ENCODE measurements at regions not wholly inside any gene's neighbourhood (a gene's known extent, or its start where the extent isn't known, plus 50 kb on each side); places are given as distances from the start of the nearest gene placed in this dataset.
"Not testable (repeated sequence)": the region's sequence is repeated elsewhere in the genome, so short reads cannot be mapped to it uniquely, and the experiment has no call there.

GRCh38 chr12:23277831-23278230 is 652.9 kb downstream of the ETNK1 start:
- H3K4me1 ChIP-seq (ENCODE audit: control insufficient read depth, insufficient read depth, low read length, poor library complexity, severe bottlenecking) = no peaks in the 10 kb centered on the region
- DNase-seq (no peak), ATAC-seq (ENCODE audit: low read depth in 2 of 2) (no peak)
- H3K9me3 ChIP-seq (ENCODE audit: control insufficient read depth in 2 of 2, low read length in 2 of 2) = no peaks in the 10 kb centered on the region
- no peak overlapping the region for H3K27ac ChIP-seq (ENCODE audit: insufficient read depth, low read length, poor library complexity, severe bottlenecking)
- no peak overlapping the region for H3K4me3 Mint-ChIP-seq
- H3K27ac Mint-ChIP-seq = no peak overlapping the region
- H3K4me3 ChIP-seq (ENCODE audit: low read depth, low read length) = no peak overlapping the region
- H3K27me3 ChIP-seq (ENCODE audit: control insufficient read depth, insufficient read depth, low read length) = no peaks in the 10 kb centered on the region
- no peaks in the 10 kb centered on the region for H3K27me3 Mint-ChIP-seq
- no peaks in the 10 kb centered on the region for H3K36me3 ChIP-seq (ENCODE audit: control insufficient read depth, insufficient read depth, low read length)
- H3K36me3 Mint-ChIP-seq = no peaks in the 10 kb centered on the region
- H3K4me1 Mint-ChIP-seq = no peaks in the 10 kb centered on the region
- peaks cover 0 to 5% (median 3%) of the 10 kb centered on the region in 7 donors for H3K9me3 Mint-ChIP-seq

DNA sequence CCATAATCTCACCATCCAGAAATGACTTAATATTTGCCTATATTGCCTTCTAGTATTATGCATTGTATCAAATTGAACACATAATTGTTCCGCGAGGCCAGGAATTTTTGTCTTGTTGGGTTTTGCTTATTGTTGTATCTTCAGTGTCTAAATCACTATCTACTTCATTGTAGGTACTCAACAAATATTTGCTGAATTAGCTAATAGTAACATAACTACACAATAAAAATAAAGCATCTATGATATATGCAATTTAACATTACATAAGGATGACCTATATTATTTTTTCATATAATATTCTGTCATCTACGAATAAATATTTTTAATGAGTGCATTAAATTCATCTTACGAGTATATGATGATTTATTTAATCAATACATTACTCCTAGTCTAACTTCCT is 656.3 kb downstream of the ETNK1 start:
- H3K9me3 ChIP-seq (ENCODE audit: control insufficient read depth in 2 of 2, low read length in 2 of 2) = no peaks in the 10 kb centered on the region
- no peaks in the 10 kb centered on the region for H3K4me1 Mint-ChIP-seq
- no peak overlapping the region for H3K27ac ChIP-seq (ENCODE audit: insufficient read depth, low read length, poor library complexity, severe bottlenecking)
- H3K4me3 Mint-ChIP-seq = no peak overlapping the region
- H3K9me3 Mint-ChIP-seq = peaks cover 0 to 12% (median 4%) of the 10 kb centered on the region in 7 donors
- H3K36me3 ChIP-seq (ENCODE audit: control insufficient read depth, insufficient read depth, low read length) = no peaks in the 10 kb centered on the region
- H3K4me1 ChIP-seq (ENCODE audit: control insufficient read depth, insufficient read depth, low read length, poor library complexity, severe bottlenecking) = no peaks in the 10 kb centered on the region
- H3K27me3 Mint-ChIP-seq = no peaks in the 10 kb centered on the region
- ATAC-seq (ENCODE audit: low read depth in 2 of 2) = no peak
- no peak for DNase-seq
- H3K4me3 ChIP-seq (ENCODE audit: low read depth, low read length) = no peak overlapping the region
- no peaks in the 10 kb centered on the region for H3K27me3 ChIP-seq (ENCODE audit: control insufficient read depth, insufficient read depth, low read length)
- no peaks in the 10 kb centered on the region for H3K36me3 Mint-ChIP-seq
- H3K27ac Mint-ChIP-seq = no peak overlapping the region

DNA sequence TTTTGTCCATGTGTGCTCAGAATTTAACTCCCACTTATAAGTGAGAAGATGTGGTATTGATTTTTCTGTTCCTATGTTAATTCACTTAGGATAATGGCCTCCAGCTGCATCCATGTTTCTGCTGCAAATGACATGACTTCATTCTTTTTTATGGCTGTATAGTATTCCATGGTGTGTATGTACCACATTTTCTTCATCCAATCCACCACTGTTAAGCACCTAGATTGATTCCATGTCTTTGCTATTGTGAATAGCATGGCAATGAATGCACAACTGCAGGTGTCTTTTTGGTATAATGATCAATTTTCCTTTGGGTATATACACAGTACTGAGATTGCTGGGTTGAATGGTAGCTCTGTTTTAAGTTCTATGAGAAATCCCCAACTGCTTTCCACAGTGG is 657.7 kb downstream of the ETNK1 start:
- Mint-ChIP-seq H3K27me3 (no peaks in the 10 kb centered on the region), H3K9me3 (peaks cover 0 to 14% (median 6%) of the 10 kb centered on the region in 7 donors), H3K27ac (no peak overlapping the region), H3K4me3 (no peak overlapping the region), H3K36me3 (no peaks in the 10 kb centered on the region), H3K4me1 (no peaks in the 10 kb centered on the region)
- DNase-seq (no peak), ATAC-seq (ENCODE audit: low read depth in 2 of 2) (no peak)
- no peak overlapping the region for H3K4me3 ChIP-seq (ENCODE audit: low read depth, low read length)
- no peaks in the 10 kb centered on the region for H3K4me1 ChIP-seq (ENCODE audit: control insufficient read depth, insufficient read depth, low read length, poor library complexity, severe bottlenecking)
- no peaks in the 10 kb centered on the region for H3K9me3 ChIP-seq (ENCODE audit: control insufficient read depth in 2 of 2, low read length in 2 of 2)
- H3K36me3 ChIP-seq (ENCODE audit: control insufficient read depth, insufficient read depth, low read length) = no peaks in the 10 kb centered on the region
- no peak overlapping the region for H3K27ac ChIP-seq (ENCODE audit: insufficient read depth, low read length, poor library complexity, severe bottlenecking)
- no peaks in the 10 kb centered on the region for H3K27me3 ChIP-seq (ENCODE audit: control insufficient read depth, insufficient read depth, low read length)

DNA sequence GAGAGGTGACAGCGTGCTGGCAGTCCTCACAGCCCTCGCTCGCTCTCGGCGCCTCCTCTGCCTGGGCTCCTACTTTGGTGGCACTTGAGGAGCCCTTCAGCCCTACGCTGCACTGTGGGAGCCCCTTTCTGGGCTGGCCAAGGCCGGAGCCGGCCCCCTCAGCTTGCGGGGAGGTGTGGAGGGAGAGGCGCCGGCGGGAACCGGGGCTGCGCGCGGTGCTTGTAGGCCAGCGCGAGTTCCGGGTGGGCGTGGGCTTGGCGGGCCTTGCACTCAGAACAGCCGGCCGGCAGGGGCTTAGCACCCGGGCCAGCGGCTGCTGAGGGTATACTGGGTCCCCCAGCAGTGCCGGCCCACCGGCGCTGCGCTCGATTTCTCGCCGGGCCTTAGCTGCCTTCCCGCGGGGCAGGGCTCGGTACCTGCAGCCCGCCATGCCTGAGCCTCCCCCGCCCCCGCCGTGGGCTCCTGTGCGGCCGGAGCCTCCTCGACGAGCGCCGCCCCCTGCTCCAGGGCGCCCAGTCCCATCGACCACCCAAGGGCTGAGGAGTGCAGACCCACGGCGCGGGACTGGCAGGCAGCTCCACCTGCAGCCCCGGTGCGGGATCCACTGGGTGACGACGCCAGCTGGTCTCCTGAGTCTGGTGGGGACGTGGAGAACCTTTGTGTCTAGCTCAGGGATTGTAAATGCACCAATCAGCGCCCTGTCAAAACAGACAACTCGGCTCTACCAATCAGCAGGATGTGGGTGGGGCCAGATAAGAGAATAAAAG is 661.0 kb downstream of the ETNK1 start:
- H3K27me3 Mint-ChIP-seq; H3K27me3 ChIP-seq (ENCODE audit: control insufficient read depth, insufficient read depth, low read length); H3K36me3 ChIP-seq (ENCODE audit: control insufficient read depth, insufficient read depth, low read length); ATAC-seq (ENCODE audit: low read depth in 2 of 2); H3K4me3 ChIP-seq (ENCODE audit: low read depth, low read length); H3K4me3 Mint-ChIP-seq; DNase-seq; H3K4me1 ChIP-seq (ENCODE audit: control insufficient read depth, insufficient read depth, low read length, poor library complexity, severe bottlenecking); H3K9me3 ChIP-seq (ENCODE audit: control insufficient read depth in 2 of 2, low read length in 2 of 2); H3K27ac Mint-ChIP-seq; H3K4me1 Mint-ChIP-seq; H3K36me3 Mint-ChIP-seq; H3K27ac ChIP-seq (ENCODE audit: insufficient read depth, low read length, poor library complexity, severe bottlenecking): not testable (repeated sequence)
- H3K9me3 Mint-ChIP-seq = peaks cover 0 to 19% (median 6%) of the 10 kb centered on the region in 7 donors

DNA sequence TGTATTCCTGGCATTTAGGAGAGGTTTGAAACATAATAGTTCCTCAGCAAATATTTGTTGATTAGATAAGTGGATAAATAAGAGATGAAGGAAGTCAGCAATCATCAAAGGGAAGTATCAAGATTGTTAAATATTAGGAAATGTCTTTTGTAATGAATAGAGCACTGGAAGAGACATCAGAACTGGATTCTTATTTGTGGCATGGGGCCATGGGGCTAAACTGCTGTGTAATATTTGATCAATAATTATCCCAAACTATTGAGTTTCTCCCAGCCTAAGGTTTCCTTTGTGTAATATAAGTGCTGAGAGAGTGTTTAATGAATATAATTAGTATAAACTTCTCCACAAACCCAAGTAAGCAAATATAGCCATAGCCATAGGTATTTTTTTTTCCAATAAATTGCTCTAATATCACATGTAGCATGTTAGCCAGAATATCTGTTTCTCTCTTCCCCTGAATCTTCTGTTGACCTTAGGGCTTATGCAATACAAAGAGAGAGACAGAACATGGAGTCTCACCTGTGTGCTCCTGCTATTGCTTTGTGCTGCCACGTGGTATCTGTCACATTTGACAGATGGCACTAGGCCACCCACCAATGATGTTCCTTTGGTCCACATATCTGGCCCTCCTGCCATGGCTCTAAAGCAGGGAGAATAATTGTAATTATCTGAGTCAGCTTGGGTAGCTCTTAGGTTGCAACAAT is 658.7 kb downstream of the SOX5 start:
- Histone ChIP-seq H3K36me3 (ENCODE audit: control insufficient read depth, insufficient read depth, low read length) (no peaks in the 10 kb centered on the region), H3K27ac (ENCODE audit: insufficient read depth, low read length, poor library complexity, severe bottlenecking) (no peak overlapping the region), H3K9me3 (ENCODE audit: control insufficient read depth in 2 of 2, low read length in 2 of 2) (no peaks in the 10 kb centered on the region), H3K4me1 (ENCODE audit: control insufficient read depth, insufficient read depth, low read length, poor library complexity, severe bottlenecking) (no peaks in the 10 kb centered on the region), H3K27me3 (ENCODE audit: control insufficient read depth, insufficient read depth, low read length) (no peaks in the 10 kb centered on the region), H3K4me3 (ENCODE audit: low read depth, low read length) (no peak overlapping the region)
- H3K9me3 Mint-ChIP-seq = peaks cover 0 to 16% (median 2%) of the 10 kb centered on the region in 7 donors
- H3K4me3 Mint-ChIP-seq = no peak overlapping the region
- no peak overlapping the region for H3K27ac Mint-ChIP-seq
- no peaks in the 10 kb centered on the region for H3K27me3 Mint-ChIP-seq
- DNase-seq (no peak), ATAC-seq (ENCODE audit: low read depth in 2 of 2) (no peak)
- no peaks in the 10 kb centered on the region for H3K4me1 Mint-ChIP-seq
- H3K36me3 Mint-ChIP-seq = no peaks in the 10 kb centered on the region

DNA sequence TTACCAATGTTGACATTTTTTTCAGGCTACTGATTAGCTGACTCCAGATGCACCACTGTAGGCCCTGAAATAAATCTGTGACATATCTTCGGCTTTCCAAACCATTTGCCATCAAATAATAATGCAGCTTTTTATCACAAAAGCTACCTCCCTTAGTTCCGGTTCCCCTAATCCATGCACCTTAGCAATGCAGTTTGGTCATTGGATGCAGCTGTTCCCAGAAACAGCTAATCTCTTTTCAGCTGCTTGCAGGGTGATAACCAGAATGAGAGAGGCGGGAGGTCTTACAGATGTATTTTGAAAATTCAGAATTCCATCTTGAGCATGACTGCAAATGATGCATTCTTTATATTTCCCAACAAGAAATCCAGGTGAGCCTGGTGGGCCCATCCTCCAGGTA is 646.2 kb downstream of the SOX5 start:
- no peak overlapping the region for H3K4me3 ChIP-seq (ENCODE audit: low read depth, low read length)
- H3K9me3 ChIP-seq (ENCODE audit: control insufficient read depth in 2 of 2, low read length in 2 of 2) = no peaks in the 10 kb centered on the region
- no peaks in the 10 kb centered on the region for H3K4me1 Mint-ChIP-seq
- ATAC-seq (ENCODE audit: low read depth in 2 of 2) (no peak), DNase-seq (no peak)
- no peaks in the 10 kb centered on the region for H3K36me3 ChIP-seq (ENCODE audit: control insufficient read depth, insufficient read depth, low read length)
- H3K27ac Mint-ChIP-seq = no peak overlapping the region
- H3K4me1 ChIP-seq (ENCODE audit: control insufficient read depth, insufficient read depth, low read length, poor library complexity, severe bottlenecking) = no peaks in the 10 kb centered on the region
- H3K27me3 Mint-ChIP-seq = no peaks in the 10 kb centered on the region
- no peak overlapping the region for H3K27ac ChIP-seq (ENCODE audit: insufficient read depth, low read length, poor library complexity, severe bottlenecking)
- H3K4me3 Mint-ChIP-seq = no peak overlapping the region
- no peaks in the 10 kb centered on the region for H3K36me3 Mint-ChIP-seq
- no peaks in the 10 kb centered on the region for H3K27me3 ChIP-seq (ENCODE audit: control insufficient read depth, insufficient read depth, low read length)
- H3K9me3 Mint-ChIP-seq = peaks cover 0 to 23% (median 7%) of the 10 kb centered on the region in 7 donors

DNA sequence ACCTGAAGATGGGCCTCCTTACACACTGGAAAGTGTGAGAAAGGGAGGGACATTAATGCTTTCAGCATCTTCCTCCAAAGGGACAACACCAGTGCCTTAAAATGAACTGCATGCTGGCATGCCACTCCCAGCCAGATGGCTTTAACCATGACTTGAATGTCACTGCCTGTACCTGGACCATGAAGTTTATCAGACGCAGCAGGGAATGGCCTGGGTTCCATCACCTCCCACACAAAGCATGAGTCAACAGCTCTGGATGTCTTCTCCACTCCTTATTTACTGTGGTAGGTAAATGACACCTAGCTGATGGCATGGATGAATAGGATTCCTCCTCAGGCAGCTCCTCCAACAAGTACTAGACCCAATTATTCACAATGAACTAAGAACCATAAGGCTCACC is 645.6 kb downstream of the SOX5 start:
- Mint-ChIP-seq H3K4me3 (no peak overlapping the region), H3K4me1 (no peaks in the 10 kb centered on the region), H3K27ac (no peak overlapping the region), H3K36me3 (no peaks in the 10 kb centered on the region), H3K9me3 (peaks cover 0 to 25% (median 7%) of the 10 kb centered on the region in 7 donors), H3K27me3 (no peaks in the 10 kb centered on the region)
- Histone ChIP-seq H3K9me3 (ENCODE audit: control insufficient read depth in 2 of 2, low read length in 2 of 2) (no peaks in the 10 kb centered on the region), H3K36me3 (ENCODE audit: control insufficient read depth, insufficient read depth, low read length) (no peaks in the 10 kb centered on the region), H3K27me3 (ENCODE audit: control insufficient read depth, insufficient read depth, low read length) (no peaks in the 10 kb centered on the region), H3K4me1 (ENCODE audit: control insufficient read depth, insufficient read depth, low read length, poor library complexity, severe bottlenecking) (no peaks in the 10 kb centered on the region), H3K4me3 (ENCODE audit: low read depth, low read length) (no peak overlapping the region), H3K27ac (ENCODE audit: insufficient read depth, low read length, poor library complexity, severe bottlenecking) (no peak overlapping the region)
- DNase-seq (no peak), ATAC-seq (ENCODE audit: low read depth in 2 of 2) (no peak)

DNA sequence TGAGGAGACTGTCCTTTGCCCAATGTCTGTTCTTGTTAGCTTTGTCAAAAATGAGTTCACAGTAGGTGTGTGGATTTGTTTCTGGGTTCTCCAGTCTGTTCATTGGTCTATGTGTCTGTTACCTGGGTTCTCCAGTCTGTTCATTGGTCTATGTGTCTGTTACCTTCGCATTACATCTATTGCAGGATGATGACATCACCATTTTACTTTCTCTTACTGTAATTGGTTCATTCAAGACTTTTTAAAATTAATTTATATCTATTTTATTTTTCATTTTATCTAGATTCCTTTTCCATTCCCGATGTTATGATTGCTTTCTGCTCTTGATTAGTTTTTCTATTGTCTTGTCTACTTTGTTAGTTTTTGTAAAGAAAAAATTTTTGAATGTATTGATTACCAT is 615.5 kb downstream of the SOX5 start:
- Histone ChIP-seq H3K4me3 (ENCODE audit: low read depth, low read length) (no peak overlapping the region), H3K9me3 (ENCODE audit: control insufficient read depth in 2 of 2, low read length in 2 of 2) (no peaks in the 10 kb centered on the region), H3K36me3 (ENCODE audit: control insufficient read depth, insufficient read depth, low read length) (no peaks in the 10 kb centered on the region), H3K27ac (ENCODE audit: insufficient read depth, low read length, poor library complexity, severe bottlenecking) (no peak overlapping the region), H3K27me3 (ENCODE audit: control insufficient read depth, insufficient read depth, low read length) (no peaks in the 10 kb centered on the region), H3K4me1 (ENCODE audit: control insufficient read depth, insufficient read depth, low read length, poor library complexity, severe bottlenecking) (no peaks in the 10 kb centered on the region)
- no peaks in the 10 kb centered on the region for H3K36me3 Mint-ChIP-seq
- no peaks in the 10 kb centered on the region for H3K4me1 Mint-ChIP-seq
- peaks cover 0 to 14% (median 3%) of the 10 kb centered on the region in 7 donors for H3K9me3 Mint-ChIP-seq
- DNase-seq (no peak), ATAC-seq (ENCODE audit: low read depth in 2 of 2) (no peak)
- no peak overlapping the region for H3K4me3 Mint-ChIP-seq
- no peaks in the 10 kb centered on the region for H3K27me3 Mint-ChIP-seq
- no peak overlapping the region for H3K27ac Mint-ChIP-seq

Measured in CD4-positive, CD25-positive, alpha-beta regulatory T cell (primary cell).